ENCODE measurements at regions not wholly inside any gene's neighbourhood (a gene's known extent, or its start where the extent isn't known, plus 50 kb on each side); places are given as distances from the start of the nearest gene placed in this dataset.

DNA sequence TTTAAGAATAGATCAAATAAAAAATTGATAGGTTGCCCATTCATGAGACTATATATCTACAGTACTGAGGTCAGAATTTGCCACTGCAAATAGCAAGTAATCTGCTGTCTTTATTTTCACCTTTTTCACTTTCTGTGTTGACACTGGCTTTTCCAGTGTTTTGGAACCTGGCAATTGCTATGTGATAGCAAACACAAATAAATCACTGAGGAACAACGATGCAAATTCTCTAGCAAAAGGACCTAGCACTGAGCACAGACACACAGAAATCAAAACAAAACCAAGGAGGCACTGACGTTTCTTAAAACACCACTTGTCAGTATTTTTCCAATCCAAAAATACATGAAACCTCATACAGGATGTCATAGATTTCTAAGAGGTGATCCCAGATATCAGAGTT is 210.7 kb downstream of the DHX15 start:
- TF ChIP-seq, protein P1, sequence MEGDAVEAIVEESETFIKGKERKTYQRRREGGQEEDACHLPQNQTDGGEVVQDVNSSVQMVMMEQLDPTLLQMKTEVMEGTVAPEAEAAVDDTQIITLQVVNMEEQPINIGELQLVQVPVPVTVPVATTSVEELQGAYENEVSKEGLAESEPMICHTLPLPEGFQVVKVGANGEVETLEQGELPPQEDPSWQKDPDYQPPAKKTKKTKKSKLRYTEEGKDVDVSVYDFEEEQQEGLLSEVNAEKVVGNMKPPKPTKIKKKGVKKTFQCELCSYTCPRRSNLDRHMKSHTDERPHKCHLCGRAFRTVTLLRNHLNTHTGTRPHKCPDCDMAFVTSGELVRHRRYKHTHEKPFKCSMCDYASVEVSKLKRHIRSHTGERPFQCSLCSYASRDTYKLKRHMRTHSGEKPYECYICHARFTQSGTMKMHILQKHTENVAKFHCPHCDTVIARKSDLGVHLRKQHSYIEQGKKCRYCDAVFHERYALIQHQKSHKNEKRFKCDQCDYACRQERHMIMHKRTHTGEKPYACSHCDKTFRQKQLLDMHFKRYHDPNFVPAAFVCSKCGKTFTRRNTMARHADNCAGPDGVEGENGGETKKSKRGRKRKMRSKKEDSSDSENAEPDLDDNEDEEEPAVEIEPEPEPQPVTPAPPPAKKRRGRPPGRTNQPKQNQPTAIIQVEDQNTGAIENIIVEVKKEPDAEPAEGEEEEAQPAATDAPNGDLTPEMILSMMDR (conservative IDR thresholded peaks at IDR 0.05) = no peak
- no peak for TF ChIP-seq ZFX (IDR thresholded peaks at IDR 0.05)
